HL-60 (cell line): ENCODE measurements at regions not wholly inside any gene's neighbourhood (a gene's known extent, or its start where the extent isn't known, plus 50 kb on each side); places are given as distances from the start of the nearest gene placed in this dataset.

Source experiments
- CTCF ChIP-seq: IDR thresholded peaks from one replicate; pipeline ENCODE4 v1.5.1; 2011; ENCODE audit warnings: low read length, control low read depth, inconsistent platforms; ENCODE audit not compliant: insufficient read depth
- TF ChIP-seq, protein P1 (sequence below): IDR thresholded peaks from 2 replicates; pipeline ENCODE4 v1.6.1; 2012; ENCODE audit warnings: low read depth; ENCODE audit not compliant: insufficient replicate concordance

DNA sequence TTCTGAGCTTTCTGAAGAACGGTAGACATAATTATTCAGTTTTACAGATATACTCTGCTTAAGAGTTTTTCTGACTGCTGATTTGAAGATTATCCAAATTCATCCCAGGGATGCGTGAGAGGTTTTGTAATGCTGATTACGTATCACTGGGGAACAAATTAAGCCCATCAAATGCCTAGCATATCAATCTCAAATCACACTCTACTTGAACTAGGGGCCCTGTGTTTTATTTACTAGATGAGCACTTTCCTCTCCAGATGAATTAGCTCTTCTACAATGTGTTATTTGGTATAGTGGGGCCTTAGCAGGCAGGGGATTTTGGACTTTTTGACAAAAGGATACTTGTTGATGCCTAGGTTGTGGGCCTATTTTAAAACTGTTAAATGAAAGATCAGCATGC lies 177.9 kb downstream of the JRKL start:
- no peak for TF ChIP-seq CTCF
- TF ChIP-seq, protein P1, sequence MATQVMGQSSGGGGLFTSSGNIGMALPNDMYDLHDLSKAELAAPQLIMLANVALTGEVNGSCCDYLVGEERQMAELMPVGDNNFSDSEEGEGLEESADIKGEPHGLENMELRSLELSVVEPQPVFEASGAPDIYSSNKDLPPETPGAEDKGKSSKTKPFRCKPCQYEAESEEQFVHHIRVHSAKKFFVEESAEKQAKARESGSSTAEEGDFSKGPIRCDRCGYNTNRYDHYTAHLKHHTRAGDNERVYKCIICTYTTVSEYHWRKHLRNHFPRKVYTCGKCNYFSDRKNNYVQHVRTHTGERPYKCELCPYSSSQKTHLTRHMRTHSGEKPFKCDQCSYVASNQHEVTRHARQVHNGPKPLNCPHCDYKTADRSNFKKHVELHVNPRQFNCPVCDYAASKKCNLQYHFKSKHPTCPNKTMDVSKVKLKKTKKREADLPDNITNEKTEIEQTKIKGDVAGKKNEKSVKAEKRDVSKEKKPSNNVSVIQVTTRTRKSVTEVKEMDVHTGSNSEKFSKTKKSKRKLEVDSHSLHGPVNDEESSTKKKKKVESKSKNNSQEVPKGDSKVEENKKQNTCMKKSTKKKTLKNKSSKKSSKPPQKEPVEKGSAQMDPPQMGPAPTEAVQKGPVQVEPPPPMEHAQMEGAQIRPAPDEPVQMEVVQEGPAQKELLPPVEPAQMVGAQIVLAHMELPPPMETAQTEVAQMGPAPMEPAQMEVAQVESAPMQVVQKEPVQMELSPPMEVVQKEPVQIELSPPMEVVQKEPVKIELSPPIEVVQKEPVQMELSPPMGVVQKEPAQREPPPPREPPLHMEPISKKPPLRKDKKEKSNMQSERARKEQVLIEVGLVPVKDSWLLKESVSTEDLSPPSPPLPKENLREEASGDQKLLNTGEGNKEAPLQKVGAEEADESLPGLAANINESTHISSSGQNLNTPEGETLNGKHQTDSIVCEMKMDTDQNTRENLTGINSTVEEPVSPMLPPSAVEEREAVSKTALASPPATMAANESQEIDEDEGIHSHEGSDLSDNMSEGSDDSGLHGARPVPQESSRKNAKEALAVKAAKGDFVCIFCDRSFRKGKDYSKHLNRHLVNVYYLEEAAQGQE = no peak
